Adrenal gland (tissue), 5 donors: ENCODE measurements at regions not wholly inside any gene's neighbourhood (a gene's known extent, or its start where the extent isn't known, plus 50 kb on each side); places are given as distances from the start of the nearest gene placed in this dataset.

Experiments
- CTCF ChIP-seq, 6 experiments: fragments of 450-650 bp in 4 of 6; fragments of 200-600 bp in 2 of 6; sonication (generic) in 1 of 6; IDR thresholded peaks; 1 replicate in 5 of 6; 2 replicates in 1 of 6; pipeline versions ENCODE4 v1.5.1 to v1.8.0; 2016 to 2021; ENCODE audit warnings: antibody characterized with exemption in 6 of 6, mild to moderate bottlenecking in 2 of 6, moderate library complexity in 1 of 6
- POLR2A ChIP-seq, 2 donors: fragments of 450-650 bp; IDR thresholded peaks; one replicate each; pipeline ENCODE4 v1.6.1; 2017; ENCODE audit warnings: antibody characterized with exemption in 2 of 2, mild to moderate bottlenecking in 2 of 2, moderate library complexity in 1 of 2
- donor health status: DM: no; HTN: no; CAD: no.

DNA sequence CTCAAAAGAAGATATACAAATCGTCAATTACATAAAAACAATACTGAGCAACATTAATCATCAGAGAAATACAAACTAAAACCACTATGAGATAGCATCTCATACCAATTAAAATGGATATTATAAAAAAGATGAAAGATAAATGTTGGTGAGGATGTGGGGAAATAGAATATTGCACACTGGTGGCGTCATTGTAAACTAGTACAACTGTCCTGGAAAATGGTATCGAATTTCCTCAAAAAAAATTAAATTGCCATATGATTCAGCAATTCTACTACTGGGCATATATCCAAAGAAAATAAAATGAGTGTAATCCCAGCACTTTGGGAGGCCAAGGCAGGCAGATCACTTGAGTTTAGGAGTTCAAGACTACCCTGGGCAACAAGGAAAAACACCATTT, 326.0 kb upstream of the FTMT start:
- TF ChIP-seq CTCF (IDR thresholded peaks at IDR 0.05) (no peak), POLR2A (IDR thresholded peaks at IDR 0.05) (no peak)
